Panc1 (cell line): ENCODE measurements at regions not wholly inside any gene's neighbourhood (a gene's known extent, or its start where the extent isn't known, plus 50 kb on each side); places are given as distances from the start of the nearest gene placed in this dataset.

ENCODE experiments used
- POLR2AphosphoS5 ChIP-seq: IDR thresholded peaks from 2 replicates; pipeline ENCODE4 v1.6.1; 2012; ENCODE audit warnings: mild to moderate bottlenecking, low read depth, low read length, moderate library complexity
- SIN3A ChIP-seq: IDR thresholded peaks from 2 replicates; pipeline ENCODE4 v1.6.1; 2012; ENCODE audit warnings: low read depth, mild to moderate bottlenecking, low read length, moderate library complexity, borderline replicate concordance; ENCODE audit not compliant: insufficient read depth
- TF ChIP-seq, protein P1 (sequence below): fragments of 450-650 bp; IDR thresholded peaks from 2 replicates; pipeline ENCODE4 v1.5.1; 2017; ENCODE audit warnings: mild to moderate bottlenecking

DNA sequence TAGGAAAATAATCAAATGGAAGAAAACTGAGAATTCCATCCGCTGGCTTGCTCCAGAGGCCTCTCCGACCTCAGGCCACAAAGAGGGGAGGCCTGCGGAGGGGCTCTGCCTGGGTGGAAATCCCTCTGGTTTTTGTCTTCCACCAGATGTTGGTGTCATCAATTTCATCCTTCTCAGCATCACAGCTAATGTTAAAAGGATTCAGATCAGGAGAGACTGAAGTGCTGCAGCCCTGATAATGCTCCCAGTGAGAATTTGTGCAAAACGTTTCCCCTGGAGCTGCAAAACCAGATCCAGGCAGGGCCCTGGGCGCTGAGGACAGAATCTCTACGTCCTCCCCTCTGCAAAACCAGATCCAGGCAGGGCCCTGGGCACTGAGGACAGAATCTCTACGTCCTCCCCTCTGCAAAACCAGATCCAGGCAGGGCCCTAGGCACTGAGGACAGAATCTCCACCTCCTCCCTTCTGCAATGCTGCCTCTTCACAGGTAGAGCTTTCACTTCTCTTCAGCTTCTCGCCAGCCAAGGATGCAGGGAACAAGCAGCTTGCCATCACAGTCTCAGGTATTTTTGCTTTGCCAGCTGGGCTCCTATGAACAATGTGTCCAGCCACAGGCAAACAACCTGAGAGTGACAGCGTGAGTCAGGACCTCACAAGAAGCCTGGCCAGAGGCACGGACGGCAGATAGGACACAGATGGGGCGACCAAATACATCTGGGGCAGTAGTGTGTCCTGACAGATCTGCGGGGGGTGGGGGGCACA is 81.2 kb downstream of the TMEM18 start:
- TF ChIP-seq POLR2AphosphoS5, result no peak
- TF ChIP-seq SIN3A, result no peak
- TF ChIP-seq, protein P1, sequence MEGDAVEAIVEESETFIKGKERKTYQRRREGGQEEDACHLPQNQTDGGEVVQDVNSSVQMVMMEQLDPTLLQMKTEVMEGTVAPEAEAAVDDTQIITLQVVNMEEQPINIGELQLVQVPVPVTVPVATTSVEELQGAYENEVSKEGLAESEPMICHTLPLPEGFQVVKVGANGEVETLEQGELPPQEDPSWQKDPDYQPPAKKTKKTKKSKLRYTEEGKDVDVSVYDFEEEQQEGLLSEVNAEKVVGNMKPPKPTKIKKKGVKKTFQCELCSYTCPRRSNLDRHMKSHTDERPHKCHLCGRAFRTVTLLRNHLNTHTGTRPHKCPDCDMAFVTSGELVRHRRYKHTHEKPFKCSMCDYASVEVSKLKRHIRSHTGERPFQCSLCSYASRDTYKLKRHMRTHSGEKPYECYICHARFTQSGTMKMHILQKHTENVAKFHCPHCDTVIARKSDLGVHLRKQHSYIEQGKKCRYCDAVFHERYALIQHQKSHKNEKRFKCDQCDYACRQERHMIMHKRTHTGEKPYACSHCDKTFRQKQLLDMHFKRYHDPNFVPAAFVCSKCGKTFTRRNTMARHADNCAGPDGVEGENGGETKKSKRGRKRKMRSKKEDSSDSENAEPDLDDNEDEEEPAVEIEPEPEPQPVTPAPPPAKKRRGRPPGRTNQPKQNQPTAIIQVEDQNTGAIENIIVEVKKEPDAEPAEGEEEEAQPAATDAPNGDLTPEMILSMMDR, result no peak
